HepG2 (cell line): ENCODE measurements at regions not wholly inside any gene's neighbourhood (a gene's known extent, or its start where the extent isn't known, plus 50 kb on each side); places are given as distances from the start of the nearest gene placed in this dataset.
"Not testable (repeated sequence)": the region's sequence is repeated elsewhere in the genome, so short reads cannot be mapped to it uniquely, and the experiment has no call there.

ENCODE experiments used
- ATAC-seq: fragments of 200-7000 bp; cut with Tn5 transposase; 3 replicates; pipeline ENCODE4 v1.9.1; 2020; ENCODE audit warnings: mild to moderate bottlenecking, moderate library complexity
- BruUV-seq: library from RNA; stranded (reverse); fragments of 400-500 nt; replicated peaks from 2 replicates; lab custom pipeline; 2021; lab: Mats Ljungman, UMichigan
- CTCF ChIA-PET: fragments of 300-600 bp; formaldehyde crosslinking; extraction: SDS; loops from one replicate; lab custom pipeline; 2021; ENCODE audit warnings: low total read pairs, inconsistent platforms, low intra/inter-chr PET ratio; lab: Yijun Ruan, JAX
- POLR2A ChIA-PET: fragments of 350-600 bp; sonication (Branson Sonifier 250); formaldehyde crosslinking; loops from one replicate; lab custom pipeline; 2020; ENCODE audit warnings: antibody characterized with exemption, inconsistent platforms; lab: Yijun Ruan, JAX
- DNase-seq: peaks from one replicate; pipeline ENCODE4 v3.0.0-alpha.2; 2015; ENCODE audit warnings: low spot score
- FAIRE-seq: peaks from 3 replicates; lab custom pipeline; 2011; peaks lifted over from hg19 to GRCh38; lab: Jason Lieb, UNC
- H2AFZ ChIP-seq: one replicate; pipeline ENCODE4 v1.6.1; 2011; ENCODE audit warnings: low read length, inconsistent platforms
- H3K27ac ChIP-seq: fragments of 300-600 bp; 3 replicates; pipeline ENCODE4 v1.8.0; 2011; ENCODE audit warnings: mixed run types, mild to moderate bottlenecking, mixed read lengths, low read length, inconsistent platforms; ENCODE audit not compliant: insufficient read depth; ENCODE audit errors: extremely low read length
- H3K27me3 ChIP-seq, 2 experiments: fragments of 200-600 bp in 1 of 2; 2 replicates in 1 of 2; 3 replicates in 1 of 2; pipeline versions ENCODE4 v1.6.0 to v1.8.0; 2011; ENCODE audit warnings: low read length in 2 of 2, mild to moderate bottlenecking in 2 of 2, moderate library complexity in 2 of 2, inconsistent platforms in 1 of 2; ENCODE audit not compliant: insufficient read depth in 2 of 2, control insufficient read depth in 1 of 2
- H3K36me3 ChIP-seq, 2 experiments: fragments of 200-600 bp in 1 of 2; replicated peaks in 1 of 2; 2 replicates in 1 of 2; 3 replicates in 1 of 2; pipeline versions ENCODE4 v1.5.1 to v1.8.0; 2011; ENCODE audit warnings: low read length in 2 of 2, inconsistent platforms in 1 of 2; ENCODE audit not compliant: insufficient read depth in 2 of 2, control insufficient read depth in 1 of 2
- H3K4me1 ChIP-seq: 2 replicates; pipeline ENCODE4 v1.5.1; 2012; ENCODE audit warnings: low read length, inconsistent platforms; ENCODE audit not compliant: insufficient read depth
- H3K4me2 ChIP-seq: 2 replicates; pipeline ENCODE4 v1.6.0; 2011; ENCODE audit warnings: low read depth, low read length, inconsistent platforms
- H3K4me3 ChIP-seq, 3 experiments: fragments of 200-600 bp in 1 of 3; sonication (generic), shearing (Covaris generic) in 1 of 3; replicated peaks in 1 of 3; 2 replicates each; pipeline ENCODE4 v1.5.1; 2011 to 2016; ENCODE audit warnings: low read length in 3 of 3, inconsistent platforms in 2 of 3, low read depth in 2 of 3, mild to moderate bottlenecking in 2 of 3, control low read depth in 1 of 3, mixed read lengths in 1 of 3; ENCODE audit not compliant: insufficient read depth in 1 of 3
- H3K79me2 ChIP-seq: one replicate; pipeline ENCODE4 v1.6.1; 2011; ENCODE audit warnings: low read length, inconsistent platforms; ENCODE audit not compliant: insufficient read depth
- H3K9ac ChIP-seq: 2 replicates; pipeline ENCODE4 v1.6.0; 2011; ENCODE audit warnings: mild to moderate bottlenecking, low read depth, low read length, inconsistent platforms; ENCODE audit not compliant: insufficient read depth
- H3K9me3 ChIP-seq: 2 replicates; pipeline ENCODE4 v1.5.1; 2012; ENCODE audit warnings: mild to moderate bottlenecking, low read length
- H4K20me1 ChIP-seq: 2 replicates; pipeline ENCODE4 v1.6.0; 2011; ENCODE audit warnings: inconsistent platforms, mild to moderate bottlenecking, low read length, moderate library complexity; ENCODE audit not compliant: insufficient read depth
- RAD21 ChIP-seq: fragments of 450-650 bp; formaldehyde crosslinking; IDR thresholded peaks from 2 replicates; pipeline ENCODE4 v1.5.0; 2020; ENCODE audit warnings: mild to moderate bottlenecking
- STAG1 ChIP-seq: sonication (generic); formaldehyde crosslinking; IDR thresholded peaks from 2 replicates; pipeline ENCODE4 v1.4.0; 2020; ENCODE audit warnings: missing genetic modification reagents
- WGBS: methylation state at CpG from one replicate; pipeline ENCODE4 v1.1.6; 2017; ENCODE audit warnings: low lambda C conversion rate; 5-methylcytosine and 5-hydroxymethylcytosine counted together
- in situ Hi-C: cut with HindIII; loops from 2 replicates; pipeline ENCODE4 v1.10.0; 2017; ENCODE audit warnings: low pct_unique_long_range_greater_than_20kb; ENCODE audit not compliant: extremely low pct_ligation_motif_present
- intact Hi-C: fragments of 100-400 bp; cut with micrococcal nuclease; formaldehyde crosslinking; loops from one replicate; pipeline ENCODE4 v1.10.0; 2022; ENCODE audit not compliant: unreplicated experiment
- TF ChIP-seq, protein P1 (sequence below): sonication (generic); formaldehyde crosslinking; IDR thresholded peaks from 2 replicates; pipeline ENCODE4 v1.5.0; 2020; ENCODE audit warnings: mild to moderate bottlenecking, missing genetic modification reagents, moderate library complexity

DNA sequence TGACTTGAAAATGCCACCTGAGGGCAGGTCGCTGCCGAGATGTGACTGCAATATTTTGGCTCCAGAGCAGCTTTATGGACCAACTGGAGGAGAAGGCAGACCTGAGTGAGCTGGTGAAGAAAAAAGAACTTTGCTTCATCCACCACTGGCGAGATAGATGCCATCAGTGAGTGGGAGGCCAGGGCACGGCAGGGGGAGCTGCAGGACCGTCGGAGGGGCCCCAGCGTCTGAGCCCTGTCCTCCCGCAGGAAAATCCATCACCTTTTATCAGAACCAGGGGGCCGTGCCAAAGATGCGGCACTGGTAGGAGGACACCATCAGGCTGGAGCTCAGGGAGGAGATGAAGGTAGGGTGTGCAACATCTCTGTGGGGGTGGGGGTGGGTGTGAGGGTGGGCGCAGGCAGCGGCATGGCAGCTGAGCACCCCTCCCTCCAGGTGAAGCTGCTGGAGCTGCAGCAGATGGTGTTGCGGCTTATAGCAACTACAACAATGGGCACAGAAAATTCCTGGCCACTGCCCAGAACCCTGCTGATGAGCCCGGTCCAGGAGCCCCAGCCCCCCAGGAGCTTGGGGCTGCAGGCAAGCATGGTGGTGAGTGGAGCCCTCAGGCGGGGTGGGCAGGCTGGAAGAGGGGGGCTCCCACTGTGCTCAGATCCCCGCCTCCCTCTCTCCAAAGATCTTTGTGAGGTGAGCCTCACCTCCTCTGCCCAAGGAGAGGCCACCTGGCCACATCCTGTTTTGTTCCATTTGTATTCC is 102.4 kb upstream of the FAN1 start:
- H3K9ac ChIP-seq, intact Hi-C loops, H3K36me3 ChIP-seq, CTCF ChIA-PET, H3K4me3 ChIP-seq, in situ Hi-C loops, H3K4me2 ChIP-seq, H3K79me2 ChIP-seq, BruUV-seq, FAIRE-seq, POLR2A ChIA-PET, H2AFZ ChIP-seq, DNase-seq, H3K4me1 ChIP-seq, ATAC-seq, H3K27ac ChIP-seq, H3K27me3 ChIP-seq, H3K9me3 ChIP-seq, H4K20me1 ChIP-seq: not testable (repeated sequence)
- WGBS = 33% methylated on average over 2 of the region's 16 CpGs
- TF ChIP-seq, protein P1, sequence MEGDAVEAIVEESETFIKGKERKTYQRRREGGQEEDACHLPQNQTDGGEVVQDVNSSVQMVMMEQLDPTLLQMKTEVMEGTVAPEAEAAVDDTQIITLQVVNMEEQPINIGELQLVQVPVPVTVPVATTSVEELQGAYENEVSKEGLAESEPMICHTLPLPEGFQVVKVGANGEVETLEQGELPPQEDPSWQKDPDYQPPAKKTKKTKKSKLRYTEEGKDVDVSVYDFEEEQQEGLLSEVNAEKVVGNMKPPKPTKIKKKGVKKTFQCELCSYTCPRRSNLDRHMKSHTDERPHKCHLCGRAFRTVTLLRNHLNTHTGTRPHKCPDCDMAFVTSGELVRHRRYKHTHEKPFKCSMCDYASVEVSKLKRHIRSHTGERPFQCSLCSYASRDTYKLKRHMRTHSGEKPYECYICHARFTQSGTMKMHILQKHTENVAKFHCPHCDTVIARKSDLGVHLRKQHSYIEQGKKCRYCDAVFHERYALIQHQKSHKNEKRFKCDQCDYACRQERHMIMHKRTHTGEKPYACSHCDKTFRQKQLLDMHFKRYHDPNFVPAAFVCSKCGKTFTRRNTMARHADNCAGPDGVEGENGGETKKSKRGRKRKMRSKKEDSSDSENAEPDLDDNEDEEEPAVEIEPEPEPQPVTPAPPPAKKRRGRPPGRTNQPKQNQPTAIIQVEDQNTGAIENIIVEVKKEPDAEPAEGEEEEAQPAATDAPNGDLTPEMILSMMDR (CRISPR knock-in tag) = peak; percentile 57
- TF ChIP-seq STAG1 (CRISPR knock-in tag) (peak; percentile 77), RAD21 (peak; percentile 48; the same call in 1 of the 2 replicates)

DNA sequence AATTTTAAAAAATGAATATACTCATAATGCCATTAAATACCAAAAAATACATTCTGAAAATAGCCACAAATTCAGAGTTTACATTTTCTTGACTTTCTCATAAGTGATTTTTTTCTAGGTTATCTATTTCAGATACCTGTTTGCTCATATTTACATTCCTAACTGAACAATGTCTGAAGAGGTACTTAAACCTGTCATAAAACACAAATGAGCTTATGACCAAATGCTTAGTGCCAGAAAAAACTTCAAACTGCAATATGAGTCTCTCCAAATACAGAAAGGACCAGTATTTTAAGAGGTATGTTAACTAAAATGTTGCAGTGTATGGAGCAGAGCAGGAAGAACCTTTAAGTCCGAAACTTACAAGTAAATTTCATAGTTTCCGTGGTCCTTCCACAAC is 101.7 kb upstream of the FAN1 start:
- H4K20me1 ChIP-seq, ATAC-seq, H2AFZ ChIP-seq, H3K9ac ChIP-seq, H3K4me3 ChIP-seq, H3K9me3 ChIP-seq, H3K79me2 ChIP-seq, H3K27me3 ChIP-seq, H3K4me1 ChIP-seq, FAIRE-seq, BruUV-seq, CTCF ChIA-PET, H3K27ac ChIP-seq, H3K4me2 ChIP-seq, DNase-seq, intact Hi-C loops, in situ Hi-C loops, H3K36me3 ChIP-seq, POLR2A ChIA-PET: not testable (repeated sequence)
- WGBS = 37% methylated on average over 2 of the region's 2 CpGs

DNA sequence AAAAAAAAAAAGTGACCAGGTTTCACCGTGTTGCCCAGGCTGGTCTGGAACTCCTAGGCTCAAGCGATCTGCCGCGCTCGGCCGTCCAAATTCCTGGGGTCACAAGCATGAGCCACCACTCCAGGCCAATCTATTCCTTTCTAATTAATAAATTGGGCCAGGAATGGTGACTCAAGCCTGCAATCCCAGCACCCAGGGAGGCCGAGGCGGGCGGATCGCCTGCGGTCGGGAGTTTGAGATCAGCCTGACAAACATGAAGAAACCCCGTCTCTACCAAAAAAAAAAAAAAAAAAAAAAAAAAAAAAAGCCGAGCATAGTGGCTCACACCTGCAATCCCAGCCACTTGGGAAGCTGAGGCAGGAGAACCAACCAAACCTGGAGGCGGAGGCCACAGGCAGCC is 100.0 kb upstream of the FAN1 start:
- H3K36me3 ChIP-seq, H3K9me3 ChIP-seq, DNase-seq, POLR2A ChIA-PET, H4K20me1 ChIP-seq, CTCF ChIA-PET, FAIRE-seq, H3K79me2 ChIP-seq, H3K27ac ChIP-seq, H2AFZ ChIP-seq, H3K4me2 ChIP-seq, H3K27me3 ChIP-seq, intact Hi-C loops, BruUV-seq, in situ Hi-C loops, ATAC-seq, H3K9ac ChIP-seq, H3K4me1 ChIP-seq, H3K4me3 ChIP-seq: not testable (repeated sequence)
- 72% methylated on average over 14 of the region's 15 CpGs for WGBS
